ENCODE measurements at regions not wholly inside any gene's neighbourhood (a gene's known extent, or its start where the extent isn't known, plus 50 kb on each side); places are given as distances from the start of the nearest gene placed in this dataset.

DNA sequence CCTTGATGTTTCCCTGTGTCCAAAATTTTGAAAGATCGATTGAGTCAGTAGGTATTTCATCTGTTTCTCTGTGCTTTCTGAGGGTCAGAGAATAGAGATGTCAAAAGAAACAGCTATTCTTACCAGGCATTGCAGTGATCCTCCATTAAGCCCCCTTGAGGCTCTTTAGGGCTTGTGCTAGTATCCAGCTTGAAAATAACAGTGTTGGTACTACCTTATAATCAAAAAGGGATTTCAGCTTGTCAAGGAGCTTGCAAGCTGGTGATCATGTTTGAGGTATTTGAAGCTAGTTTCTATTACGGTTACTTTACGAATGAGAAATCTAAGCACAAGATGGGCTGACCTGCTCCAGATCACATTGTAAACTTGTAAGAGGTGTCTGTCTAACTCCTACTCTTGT, 103.4 kb downstream of the EDEM1 start:
- no peak overlapping the region for H3K9ac ChIP-seq (ENCODE audit: insufficient read depth, low read length, poor library complexity, severe bottlenecking)
- no peak overlapping the region for H3K4me3 ChIP-seq (replicated peaks in 1 of 3; ENCODE audit: low read depth in 2 of 3, low read length in 3 of 3)
- DNase-seq, result no peak
- H3K36me3 ChIP-seq (replicated peaks in 1 of 2; ENCODE audit: control insufficient read depth in 1 of 2, insufficient read depth in 2 of 2, low read length in 2 of 2), result no peaks in the 10 kb centered on the region
- Mint-ChIP-seq H3K36me3 (no peaks in the 10 kb centered on the region), H3K27ac (no peak overlapping the region), H3K27me3 (ENCODE audit: low read depth in 3 of 3) (no peaks in the 10 kb centered on the region), H3K4me1 (no peaks in the 10 kb centered on the region), H3K9me3 (peaks cover 0 to 9% (median 7%) of the 10 kb centered on the region in 7 donors), H3K4me3 (no peak overlapping the region)
- 94% methylated on average over 2 of the region's 3 CpGs for WGBS (ENCODE audit: insufficient coverage)
- no peaks in the 10 kb centered on the region for H3K79me2 ChIP-seq (ENCODE audit: insufficient read depth, low read length)
- H2AFZ ChIP-seq (ENCODE audit: insufficient read depth, low read depth, low read length, poor library complexity, severe bottlenecking), result no peak overlapping the region
- H4K20me1 ChIP-seq (ENCODE audit: insufficient read depth, low read length), result no peaks in the 10 kb centered on the region
- no peak overlapping the region for H3K27ac ChIP-seq (ENCODE audit: low read depth in 1 of 2, low read length in 2 of 2)
- TF ChIP-seq, protein P1, sequence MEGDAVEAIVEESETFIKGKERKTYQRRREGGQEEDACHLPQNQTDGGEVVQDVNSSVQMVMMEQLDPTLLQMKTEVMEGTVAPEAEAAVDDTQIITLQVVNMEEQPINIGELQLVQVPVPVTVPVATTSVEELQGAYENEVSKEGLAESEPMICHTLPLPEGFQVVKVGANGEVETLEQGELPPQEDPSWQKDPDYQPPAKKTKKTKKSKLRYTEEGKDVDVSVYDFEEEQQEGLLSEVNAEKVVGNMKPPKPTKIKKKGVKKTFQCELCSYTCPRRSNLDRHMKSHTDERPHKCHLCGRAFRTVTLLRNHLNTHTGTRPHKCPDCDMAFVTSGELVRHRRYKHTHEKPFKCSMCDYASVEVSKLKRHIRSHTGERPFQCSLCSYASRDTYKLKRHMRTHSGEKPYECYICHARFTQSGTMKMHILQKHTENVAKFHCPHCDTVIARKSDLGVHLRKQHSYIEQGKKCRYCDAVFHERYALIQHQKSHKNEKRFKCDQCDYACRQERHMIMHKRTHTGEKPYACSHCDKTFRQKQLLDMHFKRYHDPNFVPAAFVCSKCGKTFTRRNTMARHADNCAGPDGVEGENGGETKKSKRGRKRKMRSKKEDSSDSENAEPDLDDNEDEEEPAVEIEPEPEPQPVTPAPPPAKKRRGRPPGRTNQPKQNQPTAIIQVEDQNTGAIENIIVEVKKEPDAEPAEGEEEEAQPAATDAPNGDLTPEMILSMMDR (IDR thresholded peaks at IDR 0.05), result no peak
- no peaks in the 10 kb centered on the region for H3K9me3 ChIP-seq (replicated peaks in 1 of 2; ENCODE audit: control insufficient read depth in 1 of 2, insufficient read depth in 1 of 2, low read length in 2 of 2)
- no peaks in the 10 kb centered on the region for H3K4me1 ChIP-seq (ENCODE audit: control insufficient read depth in 1 of 2, insufficient read depth in 2 of 2, low read length in 2 of 2)
- no peak overlapping the region for H3K4me2 ChIP-seq (replicated peaks; ENCODE audit: extremely low read depth, low read length, poor library complexity, severe bottlenecking)
- H3K27me3 ChIP-seq (ENCODE audit: control insufficient read depth in 2 of 2, insufficient read depth in 2 of 2, low read length in 2 of 2), result no peaks in the 10 kb centered on the region
- intact Hi-C loops (cut with micrococcal nuclease), result no loop called here

DNA sequence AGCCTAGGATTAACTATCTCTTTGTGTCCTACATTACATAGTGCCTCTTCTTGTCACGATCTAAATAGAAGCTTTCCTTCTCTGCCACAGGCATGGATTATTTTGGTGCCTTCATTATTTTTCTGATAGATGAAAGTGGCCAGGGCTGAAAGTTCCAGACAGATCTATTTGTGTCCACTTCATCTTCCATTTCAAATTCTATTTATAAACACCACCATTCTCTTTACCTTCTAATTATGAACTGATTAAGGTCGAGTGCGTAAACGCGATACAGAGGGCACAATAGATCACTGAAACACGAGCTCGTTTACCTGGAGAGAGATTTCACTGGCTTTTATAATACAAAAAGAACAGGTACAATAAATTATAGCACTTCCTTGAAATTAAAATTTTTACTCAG, 105.0 kb downstream of the EDEM1 start:
- H3K4me1 ChIP-seq (ENCODE audit: control insufficient read depth in 1 of 2, insufficient read depth in 2 of 2, low read length in 2 of 2), result no peaks in the 10 kb centered on the region
- H3K4me3 ChIP-seq (replicated peaks in 1 of 3; ENCODE audit: low read depth in 2 of 3, low read length in 3 of 3), result no peak overlapping the region
- TF ChIP-seq, protein P1 (IDR thresholded peaks at IDR 0.05), result no peak
- Mint-ChIP-seq H3K27ac (no peak overlapping the region), H3K4me1 (no peaks in the 10 kb centered on the region), H3K4me3 (no peak overlapping the region), H3K9me3 (peaks cover 0 to 9% (median 5%) of the 10 kb centered on the region in 7 donors), H3K27me3 (ENCODE audit: low read depth in 3 of 3) (no peaks in the 10 kb centered on the region), H3K36me3 (no peaks in the 10 kb centered on the region)
- no peak overlapping the region for H3K4me2 ChIP-seq (replicated peaks; ENCODE audit: extremely low read depth, low read length, poor library complexity, severe bottlenecking)
- no peaks in the 10 kb centered on the region for H3K36me3 ChIP-seq (replicated peaks in 1 of 2; ENCODE audit: control insufficient read depth in 1 of 2, insufficient read depth in 2 of 2, low read length in 2 of 2)
- H3K79me2 ChIP-seq (ENCODE audit: insufficient read depth, low read length), result no peaks in the 10 kb centered on the region
- H3K27ac ChIP-seq (ENCODE audit: low read depth in 1 of 2, low read length in 2 of 2), result no peak overlapping the region
- no CpG with 5 or more reads among the region's 7 CpGs for WGBS (ENCODE audit: insufficient coverage)
- no peaks in the 10 kb centered on the region for H3K9me3 ChIP-seq (replicated peaks in 1 of 2; ENCODE audit: control insufficient read depth in 1 of 2, insufficient read depth in 1 of 2, low read length in 2 of 2)
- H3K9ac ChIP-seq (ENCODE audit: insufficient read depth, low read length, poor library complexity, severe bottlenecking), result no peak overlapping the region
- intact Hi-C loops (cut with micrococcal nuclease), result no loop called here
- no peaks in the 10 kb centered on the region for H3K27me3 ChIP-seq (ENCODE audit: control insufficient read depth in 2 of 2, insufficient read depth in 2 of 2, low read length in 2 of 2)
- H4K20me1 ChIP-seq (ENCODE audit: insufficient read depth, low read length), result no peaks in the 10 kb centered on the region
- DNase-seq, result no peak
- H2AFZ ChIP-seq (ENCODE audit: insufficient read depth, low read depth, low read length, poor library complexity, severe bottlenecking), result no peak overlapping the region
